ENCODE measurements at regions not wholly inside any gene's neighbourhood (a gene's known extent, or its start where the extent isn't known, plus 50 kb on each side); places are given as distances from the start of the nearest gene placed in this dataset.

GRCh38 chr6:41404182-41404845 is 68.9 kb downstream of the NCR2 start:
- DNase-seq (ENCODE audit: low read depth), result no peak

- DNase-seq (ENCODE audit: low read depth), result no peak
These were observed 70.7 kb downstream of the NCR2 start for GRCh38 chr6:41405941-41406727.

GRCh38 chr6:41406728-41407489 is 71.5 kb downstream of the NCR2 start:
- no peak for DNase-seq (ENCODE audit: low read depth)

DNA sequence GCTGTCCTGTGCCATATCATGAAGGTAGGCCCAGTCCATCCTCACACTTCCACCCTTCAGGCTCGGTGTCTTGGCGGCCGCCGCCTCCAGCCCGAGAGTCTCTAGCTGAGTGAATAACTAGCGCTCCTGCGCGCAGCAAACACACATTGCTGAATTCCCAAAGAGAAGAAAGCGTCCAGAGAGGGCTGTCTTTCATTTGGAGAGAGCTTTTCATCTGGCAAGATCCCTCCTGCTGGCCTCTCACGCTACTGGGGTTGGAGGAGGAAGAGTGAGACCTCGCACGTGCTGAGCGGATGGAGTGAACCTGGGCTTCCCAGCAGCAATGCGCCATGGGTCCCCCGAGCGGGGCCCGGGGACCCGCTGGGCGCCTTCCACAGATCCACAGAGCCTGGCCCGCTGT is 73.2 kb downstream of the NCR2 start:
- DNase-seq (ENCODE audit: low read depth), result no peak

- DNase-seq (ENCODE audit: low read depth), result no peak
These were observed 73.6 kb downstream of the NCR2 start for GRCh38 chr6:41408982-41409381.

DNA sequence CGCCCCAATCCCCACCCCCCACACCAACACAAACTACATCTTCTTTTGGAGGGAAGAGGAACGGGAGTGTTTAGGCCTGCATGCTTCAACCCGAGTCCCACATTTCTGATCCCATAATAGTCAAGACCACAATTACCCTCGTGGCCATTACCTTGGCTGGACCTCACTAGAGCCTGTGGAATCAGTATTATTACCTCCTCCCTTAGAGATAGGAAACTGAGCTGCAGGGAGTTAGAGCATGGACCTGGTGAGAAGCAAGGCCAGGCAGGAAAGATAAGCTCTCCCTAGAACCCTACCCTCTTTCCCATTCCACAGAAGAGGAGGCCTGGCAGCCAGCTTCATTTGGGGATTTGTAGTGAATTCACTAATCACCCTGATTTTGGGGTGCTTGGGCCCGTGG is 74.1 kb downstream of the NCR2 start:
- no peak for DNase-seq (ENCODE audit: low read depth)

GRCh38 chr6:41411961-41412360 is 76.6 kb downstream of the NCR2 start:
- no peak for DNase-seq (ENCODE audit: low read depth)

- DNase-seq (ENCODE audit: low read depth), result no peak
These were observed 77.8 kb downstream of the NCR2 start for GRCh38 chr6:41413250-41413649.

- DNase-seq (ENCODE audit: low read depth), result no peak
These were observed 81.1 kb downstream of the NCR2 start for GRCh38 chr6:41416501-41416837.

GRCh38 chr6:41418741-41419140 is 83.3 kb downstream of the NCR2 start:
- DNase-seq (ENCODE audit: low read depth), result no peak

GRCh38 chr6:41419385-41419784 is 84.0 kb downstream of the NCR2 start:
- DNase-seq (ENCODE audit: low read depth), result no peak

GRCh38 chr6:41420186-41420585 is 84.8 kb downstream of the NCR2 start:
- no peak for DNase-seq (ENCODE audit: low read depth)

- DNase-seq (ENCODE audit: low read depth), result no peak
These were observed 86.8 kb downstream of the NCR2 start for GRCh38 chr6:41422161-41422560.

GRCh38 chr6:41423002-41423401 is 87.6 kb downstream of the NCR2 start:
- no peak for DNase-seq (ENCODE audit: low read depth)

- peak; percentile 47 for DNase-seq (ENCODE audit: low read depth)
These were observed 89.1 kb downstream of the NCR2 start for GRCh38 chr6:41424370-41425058.

GRCh38 chr6:41425511-41425910 is 90.1 kb downstream of the NCR2 start:
- DNase-seq (ENCODE audit: low read depth), result no peak

DNA sequence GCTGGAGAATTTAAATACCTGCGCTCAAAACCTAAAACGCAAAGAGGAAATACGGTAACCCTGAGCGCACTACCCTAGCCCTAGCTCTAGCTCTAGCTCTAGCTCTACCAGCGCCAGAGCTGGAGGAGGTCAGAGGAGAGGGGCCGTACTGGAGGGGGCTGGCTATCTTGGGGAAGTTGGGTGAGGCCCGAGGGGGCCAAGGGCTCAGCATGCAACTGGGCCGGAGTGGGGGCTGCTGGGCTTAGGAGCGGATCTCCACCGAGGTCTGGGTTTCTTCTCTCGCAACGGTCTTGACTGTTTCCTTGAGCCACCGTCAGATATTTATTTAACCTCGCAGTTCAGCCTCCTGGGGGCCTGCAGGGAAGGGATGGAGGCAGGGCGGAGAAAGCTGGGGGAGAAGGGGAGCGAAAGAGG is 91.0 kb downstream of the NCR2 start:
- DNase-seq (ENCODE audit: low read depth), result no peak

DNA sequence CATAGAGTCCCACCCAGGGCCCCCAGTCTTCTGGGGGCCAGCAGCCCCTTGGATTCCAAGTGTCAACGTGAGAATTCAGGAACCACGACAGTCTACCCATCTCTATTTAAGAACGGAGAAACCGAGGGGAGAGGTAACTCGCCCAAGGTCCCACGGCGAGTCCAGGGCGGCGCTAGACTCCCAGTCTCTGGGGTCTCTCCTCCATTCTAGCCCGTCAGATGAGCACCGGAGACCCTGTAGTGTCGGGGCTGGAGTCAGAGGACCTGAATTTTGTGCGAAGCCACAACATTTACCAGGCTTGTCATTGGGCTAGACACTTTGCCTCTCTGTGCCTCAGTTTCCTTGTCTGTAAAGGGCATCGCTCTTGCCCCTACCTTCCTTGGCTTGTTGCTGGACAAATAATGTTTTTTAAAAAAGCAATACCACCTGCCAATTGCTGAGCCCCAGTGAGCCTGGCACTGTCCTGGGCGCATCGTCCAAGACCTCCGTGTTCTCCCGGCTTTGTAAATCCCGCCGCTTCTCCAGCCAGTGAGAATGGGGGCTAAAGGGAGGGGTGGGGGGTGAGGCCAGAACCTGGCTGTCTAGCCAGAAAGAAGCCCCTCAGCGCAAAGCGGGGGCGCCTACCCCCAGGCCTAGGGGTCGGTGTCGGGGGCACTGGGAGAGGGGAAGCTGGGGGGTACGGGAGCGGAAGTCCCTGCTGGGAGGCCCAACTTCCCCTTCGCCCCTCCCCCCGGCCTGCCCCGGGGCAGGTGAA is 91.7 kb downstream of the NCR2 start:
- no peak for DNase-seq (ENCODE audit: low read depth)

DNA sequence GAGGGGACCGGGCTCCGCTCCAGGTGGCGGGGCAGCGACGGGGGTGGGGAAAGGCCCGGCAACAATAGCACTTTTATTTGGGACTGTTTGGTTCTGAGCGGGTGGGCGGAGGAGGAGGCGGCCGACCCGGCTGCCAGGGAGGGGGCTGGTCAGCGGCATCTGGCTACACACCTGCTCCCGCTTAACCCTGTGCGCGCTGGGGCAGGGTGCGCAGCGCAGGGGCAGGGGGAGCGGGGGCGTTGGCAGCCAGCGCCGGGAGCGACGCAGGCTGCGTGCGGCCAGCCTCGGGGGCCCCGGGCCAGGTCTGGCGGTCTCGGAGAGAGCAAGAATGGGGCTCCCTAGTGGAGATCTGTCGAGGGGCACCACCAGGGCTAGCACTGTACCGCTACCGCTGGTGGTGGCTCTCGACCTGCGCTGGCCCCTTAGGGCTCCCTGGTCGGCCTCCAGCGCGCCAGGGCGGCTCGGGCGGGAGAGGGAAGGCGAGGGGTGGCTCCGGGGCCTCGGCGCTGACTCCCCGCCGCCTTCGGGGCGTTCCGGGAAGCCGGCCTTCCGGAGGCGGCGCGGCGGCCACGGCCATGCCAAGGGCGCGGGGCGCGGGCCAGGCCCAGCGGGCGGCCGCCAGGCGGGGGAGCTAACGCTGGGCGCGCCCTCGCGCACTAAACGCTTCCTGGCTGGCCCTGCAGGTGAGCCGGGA is 92.4 kb downstream of the NCR2 start:
- DNase-seq (ENCODE audit: low read depth), result no peak

DNA sequence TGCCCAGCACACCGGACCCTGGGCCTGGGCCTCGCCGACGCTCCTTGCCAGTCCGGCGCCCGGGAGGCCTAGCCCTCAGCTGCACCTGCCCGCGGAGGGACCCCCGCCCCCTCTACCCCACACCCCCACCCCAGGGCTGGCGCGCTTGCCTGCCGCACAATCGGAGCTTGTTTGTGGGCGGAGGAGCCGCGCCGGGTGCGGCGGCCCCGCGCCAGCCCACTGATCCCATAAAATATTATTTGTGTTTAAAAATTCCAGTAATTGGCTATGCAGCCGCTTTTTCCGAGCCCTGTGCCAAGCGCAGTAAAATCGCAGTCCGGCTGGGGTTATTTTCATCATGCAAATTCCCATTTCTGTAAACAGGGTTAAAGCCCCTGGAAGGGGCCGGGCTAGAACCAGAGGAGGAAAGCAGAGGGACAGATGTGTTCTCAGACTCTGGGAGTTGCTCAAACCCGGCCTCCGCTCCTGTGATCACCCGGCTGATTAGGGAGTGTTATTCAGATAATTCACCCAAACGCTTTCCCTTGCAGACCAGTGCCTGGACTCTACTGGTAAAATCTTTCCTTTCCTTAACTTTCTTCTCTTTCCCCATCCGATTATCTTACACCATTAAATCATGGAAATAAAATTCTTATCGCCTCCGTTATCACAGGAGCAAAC is 93.1 kb downstream of the NCR2 start:
- DNase-seq (ENCODE audit: low read depth), result no peak

GRCh38 chr6:41428996-41429421 is 93.6 kb downstream of the NCR2 start:
- no peak for DNase-seq (ENCODE audit: low read depth)
